Activated CD8-positive, alpha-beta memory T cell treated with anti-CD3 and anti-CD28 coated beads, Interleukin-2, amount 50 U/mL, for 4 hours (primary cell): ENCODE measurements at regions not wholly inside any gene's neighbourhood (a gene's known extent, or its start where the extent isn't known, plus 50 kb on each side); places are given as distances from the start of the nearest gene placed in this dataset.
"Not testable (repeated sequence)": the region's sequence is repeated elsewhere in the genome, so short reads cannot be mapped to it uniquely, and the experiment has no call there.

ENCODE experiments used
- DNase-seq: peaks from one replicate; pipeline ENCODE4 v3.0.0-alpha.2; 2020

GRCh38 chr16:82295290-82296201 lies 125.5 kb upstream of the MPHOSPH6 start:
- DNase-seq = no peak

GRCh38 chr16:82293671-82294070 lies 123.6 kb upstream of the MPHOSPH6 start:
- no peak for DNase-seq

GRCh38 chr16:82287937-82288336 lies 117.9 kb upstream of the MPHOSPH6 start:
- no peak for DNase-seq

GRCh38 chr16:82282662-82283061 lies 112.6 kb upstream of the MPHOSPH6 start:
- DNase-seq = no peak

GRCh38 chr16:82281544-82281943 lies 111.5 kb upstream of the MPHOSPH6 start:
- DNase-seq = no peak

- no peak for DNase-seq
Measured at GRCh38 chr16:82280867-82281266, 110.8 kb upstream of the MPHOSPH6 start.

- not testable (repeated sequence) for DNase-seq
Measured at GRCh38 chr16:82275349-82275748, 105.3 kb upstream of the MPHOSPH6 start.

GRCh38 chr16:82271636-82272035 lies 101.6 kb upstream of the MPHOSPH6 start:
- DNase-seq = no peak

- not testable (repeated sequence) for DNase-seq
Measured at GRCh38 chr16:82267675-82268074, 97.7 kb upstream of the MPHOSPH6 start.

- DNase-seq = no peak
Measured at GRCh38 chr16:82265809-82266208, 95.8 kb upstream of the MPHOSPH6 start.

- DNase-seq = no peak
Measured at GRCh38 chr16:82264756-82265155, 94.7 kb upstream of the MPHOSPH6 start.

GRCh38 chr16:82263521-82264143 lies 93.6 kb upstream of the MPHOSPH6 start:
- DNase-seq = peak; percentile 35

GRCh38 chr16:82262244-82262643 lies 92.2 kb upstream of the MPHOSPH6 start:
- no peak for DNase-seq

- DNase-seq = no peak
Measured at GRCh38 chr16:82260212-82260795, 90.3 kb upstream of the MPHOSPH6 start.

- DNase-seq = no peak
Measured at GRCh38 chr16:82259731-82260130, 89.7 kb upstream of the MPHOSPH6 start.

GRCh38 chr16:82257990-82258389 lies 88.0 kb upstream of the MPHOSPH6 start:
- no peak for DNase-seq

GRCh38 chr16:82252582-82252981 lies 82.6 kb upstream of the MPHOSPH6 start:
- no peak for DNase-seq

- no peak for DNase-seq
Measured at GRCh38 chr16:82248677-82249076, 78.7 kb upstream of the MPHOSPH6 start.

- no peak for DNase-seq
Measured at GRCh38 chr16:82248012-82248656, 78.1 kb upstream of the MPHOSPH6 start.

GRCh38 chr16:82242201-82242600 lies 72.2 kb upstream of the MPHOSPH6 start:
- no peak for DNase-seq

GRCh38 chr16:82241469-82242052 lies 71.5 kb upstream of the MPHOSPH6 start:
- DNase-seq = no peak

GRCh38 chr16:82240111-82240510 lies 70.1 kb upstream of the MPHOSPH6 start:
- no peak for DNase-seq

- no peak for DNase-seq
Measured at GRCh38 chr16:82236875-82237274, 66.9 kb upstream of the MPHOSPH6 start.
